ENCODE measurements at regions not wholly inside any gene's neighbourhood (a gene's known extent, or its start where the extent isn't known, plus 50 kb on each side); places are given as distances from the start of the nearest gene placed in this dataset.
"Not testable (repeated sequence)": the region's sequence is repeated elsewhere in the genome, so short reads cannot be mapped to it uniquely, and the experiment has no call there.

- Histone ChIP-seq H3K9me3 (ENCODE audit: control insufficient read depth in 2 of 2, low read length in 2 of 2) (no peaks in the 10 kb centered on the region), H3K9ac (ENCODE audit: low read depth in 1 of 2, low read length in 2 of 2) (no peak overlapping the region), H3K27ac (ENCODE audit: low read depth in 2 of 2, low read length in 2 of 2) (no peak overlapping the region), H3K36me3 (ENCODE audit: control insufficient read depth in 2 of 2, insufficient read depth in 2 of 2, low read length in 2 of 2) (no peaks in the 10 kb centered on the region), H3K4me3 (ENCODE audit: low read length in 2 of 2) (no peak overlapping the region), H3K4me1 (ENCODE audit: control insufficient read depth in 2 of 2, insufficient read depth in 2 of 2, low read length in 2 of 2) (peaks cover 17 to 18% of the 10 kb centered on the region in 2 donors), H3K27me3 (ENCODE audit: control insufficient read depth in 2 of 2, insufficient read depth in 2 of 2, low read length in 2 of 2) (no peaks in the 10 kb centered on the region)
Observed at GRCh38 chr20:17867131-17867925, 101.3 kb downstream of the SNX5 start.

GRCh38 chr20:17866234-17867001, 102.2 kb downstream of the SNX5 start:
- H3K27ac ChIP-seq (ENCODE audit: low read depth in 2 of 2, low read length in 2 of 2), result no peak overlapping the region
- H3K4me3 ChIP-seq (ENCODE audit: low read length in 2 of 2), result no peak overlapping the region
- peaks cover 13 to 17% of the 10 kb centered on the region in 2 donors for H3K4me1 ChIP-seq (ENCODE audit: control insufficient read depth in 2 of 2, insufficient read depth in 2 of 2, low read length in 2 of 2)

GRCh38 chr20:17863577-17864292, 104.9 kb downstream of the SNX5 start:
- Histone ChIP-seq H3K4me1 (ENCODE audit: control insufficient read depth in 2 of 2, insufficient read depth in 2 of 2, low read length in 2 of 2) (peaks cover 25 to 44% of the 10 kb centered on the region in 2 donors), H3K27ac (ENCODE audit: low read depth in 2 of 2, low read length in 2 of 2) (peak overlapping the region; percentile 56 to 71), H3K27me3 (ENCODE audit: control insufficient read depth in 2 of 2, insufficient read depth in 2 of 2, low read length in 2 of 2) (no peaks in the 10 kb centered on the region), H3K4me3 (ENCODE audit: low read length in 2 of 2) (no peak overlapping the region), H3K9me3 (ENCODE audit: control insufficient read depth in 2 of 2, low read length in 2 of 2) (no peaks in the 10 kb centered on the region), H3K9ac (ENCODE audit: low read depth in 1 of 2, low read length in 2 of 2) (peak overlapping the region in 1 of 2 donors; percentile 13), H3K36me3 (ENCODE audit: control insufficient read depth in 2 of 2, insufficient read depth in 2 of 2, low read length in 2 of 2) (no peaks in the 10 kb centered on the region)

More at GRCh38 chr20:17866234-17867001, 102.2 kb downstream of the SNX5 start:
- Histone ChIP-seq H3K9ac (ENCODE audit: low read depth in 1 of 2, low read length in 2 of 2) (no peak overlapping the region), H3K36me3 (ENCODE audit: control insufficient read depth in 2 of 2, insufficient read depth in 2 of 2, low read length in 2 of 2) (no peaks in the 10 kb centered on the region), H3K27me3 (ENCODE audit: control insufficient read depth in 2 of 2, insufficient read depth in 2 of 2, low read length in 2 of 2) (no peaks in the 10 kb centered on the region), H3K9me3 (ENCODE audit: control insufficient read depth in 2 of 2, low read length in 2 of 2) (no peaks in the 10 kb centered on the region)

GRCh38 chr20:17863209-17863576, 105.4 kb downstream of the SNX5 start:
- Histone ChIP-seq H3K36me3 (ENCODE audit: control insufficient read depth in 2 of 2, insufficient read depth in 2 of 2, low read length in 2 of 2) (no peaks in the 10 kb centered on the region), H3K27me3 (ENCODE audit: control insufficient read depth in 2 of 2, insufficient read depth in 2 of 2, low read length in 2 of 2) (no peaks in the 10 kb centered on the region), H3K4me1 (ENCODE audit: control insufficient read depth in 2 of 2, insufficient read depth in 2 of 2, low read length in 2 of 2) (peaks cover 29 to 45% of the 10 kb centered on the region in 2 donors), H3K9me3 (ENCODE audit: control insufficient read depth in 2 of 2, low read length in 2 of 2) (no peaks in the 10 kb centered on the region), H3K9ac (ENCODE audit: low read depth in 1 of 2, low read length in 2 of 2) (no peak overlapping the region), H3K27ac (ENCODE audit: low read depth in 2 of 2, low read length in 2 of 2) (peak overlapping the region; percentile 56 to 71), H3K4me3 (ENCODE audit: low read length in 2 of 2) (no peak overlapping the region)

- peaks cover 29 to 47% of the 10 kb centered on the region in 2 donors for H3K4me1 ChIP-seq (ENCODE audit: control insufficient read depth in 2 of 2, insufficient read depth in 2 of 2, low read length in 2 of 2)
- H3K27ac ChIP-seq (ENCODE audit: low read depth in 2 of 2, low read length in 2 of 2), result no peak overlapping the region
- H3K27me3 ChIP-seq (ENCODE audit: control insufficient read depth in 2 of 2, insufficient read depth in 2 of 2, low read length in 2 of 2), result no peaks in the 10 kb centered on the region
- H3K36me3 ChIP-seq (ENCODE audit: control insufficient read depth in 2 of 2, insufficient read depth in 2 of 2, low read length in 2 of 2), result no peaks in the 10 kb centered on the region
- H3K9me3 ChIP-seq (ENCODE audit: control insufficient read depth in 2 of 2, low read length in 2 of 2), result no peaks in the 10 kb centered on the region
- no peak overlapping the region for H3K4me3 ChIP-seq (ENCODE audit: low read length in 2 of 2)
- H3K9ac ChIP-seq (ENCODE audit: low read depth in 1 of 2, low read length in 2 of 2), result no peak overlapping the region
Observed at GRCh38 chr20:17862171-17862570, 106.4 kb downstream of the SNX5 start.

- H3K36me3 ChIP-seq (ENCODE audit: control insufficient read depth in 2 of 2, insufficient read depth in 2 of 2, low read length in 2 of 2); H3K4me3 ChIP-seq (ENCODE audit: low read length in 2 of 2); H3K27ac ChIP-seq (ENCODE audit: low read depth in 2 of 2, low read length in 2 of 2): not testable (repeated sequence)
Observed at GRCh38 chr20:17861620-17862019, 107.0 kb downstream of the SNX5 start.

GRCh38 chr20:17860301-17861197, 108.0 kb downstream of the SNX5 start:
- peak overlapping the region in 1 of 2 donors; percentile 28 for H3K27ac ChIP-seq (ENCODE audit: low read depth in 2 of 2, low read length in 2 of 2)
- H3K36me3 ChIP-seq (ENCODE audit: control insufficient read depth in 2 of 2, insufficient read depth in 2 of 2, low read length in 2 of 2), result no peaks in the 10 kb centered on the region
- H3K4me1 ChIP-seq (ENCODE audit: control insufficient read depth in 2 of 2, insufficient read depth in 2 of 2, low read length in 2 of 2), result peaks cover 31 to 62% of the 10 kb centered on the region in 2 donors
- no peaks in the 10 kb centered on the region for H3K27me3 ChIP-seq (ENCODE audit: control insufficient read depth in 2 of 2, insufficient read depth in 2 of 2, low read length in 2 of 2)
- no peaks in the 10 kb centered on the region for H3K9me3 ChIP-seq (ENCODE audit: control insufficient read depth in 2 of 2, low read length in 2 of 2)
- no peak overlapping the region for H3K4me3 ChIP-seq (ENCODE audit: low read length in 2 of 2)
- H3K9ac ChIP-seq (ENCODE audit: low read depth in 1 of 2, low read length in 2 of 2), result peak overlapping the region in 1 of 2 donors; percentile 28

More at GRCh38 chr20:17861620-17862019, 107.0 kb downstream of the SNX5 start:
- H3K9me3 ChIP-seq (ENCODE audit: control insufficient read depth in 2 of 2, low read length in 2 of 2); H3K9ac ChIP-seq (ENCODE audit: low read depth in 1 of 2, low read length in 2 of 2); H3K27me3 ChIP-seq (ENCODE audit: control insufficient read depth in 2 of 2, insufficient read depth in 2 of 2, low read length in 2 of 2): not testable (repeated sequence)
- H3K4me1 ChIP-seq (ENCODE audit: control insufficient read depth in 2 of 2, insufficient read depth in 2 of 2, low read length in 2 of 2), result peaks cover 31 to 53% of the 10 kb centered on the region in 2 donors

- Histone ChIP-seq H3K27me3 (ENCODE audit: control insufficient read depth in 2 of 2, insufficient read depth in 2 of 2, low read length in 2 of 2) (no peaks in the 10 kb centered on the region), H3K9ac (ENCODE audit: low read depth in 1 of 2, low read length in 2 of 2) (peak overlapping the region; percentile 6 to 58), H3K4me3 (ENCODE audit: low read length in 2 of 2) (peak overlapping the region in 1 of 2 donors; percentile 25), H3K4me1 (ENCODE audit: control insufficient read depth in 2 of 2, insufficient read depth in 2 of 2, low read length in 2 of 2) (peaks cover 31 to 65% of the 10 kb centered on the region in 2 donors), H3K36me3 (ENCODE audit: control insufficient read depth in 2 of 2, insufficient read depth in 2 of 2, low read length in 2 of 2) (no peaks in the 10 kb centered on the region), H3K27ac (ENCODE audit: low read depth in 2 of 2, low read length in 2 of 2) (peak overlapping the region in 1 of 2 donors; percentile 34), H3K9me3 (ENCODE audit: control insufficient read depth in 2 of 2, low read length in 2 of 2) (no peaks in the 10 kb centered on the region)
Observed at GRCh38 chr20:17859616-17860232, 108.9 kb downstream of the SNX5 start.

All from mucosa of rectum (tissue), 2 donors.